ENCODE measurements at regions not wholly inside any gene's neighbourhood (a gene's known extent, or its start where the extent isn't known, plus 50 kb on each side); places are given as distances from the start of the nearest gene placed in this dataset.

DNA sequence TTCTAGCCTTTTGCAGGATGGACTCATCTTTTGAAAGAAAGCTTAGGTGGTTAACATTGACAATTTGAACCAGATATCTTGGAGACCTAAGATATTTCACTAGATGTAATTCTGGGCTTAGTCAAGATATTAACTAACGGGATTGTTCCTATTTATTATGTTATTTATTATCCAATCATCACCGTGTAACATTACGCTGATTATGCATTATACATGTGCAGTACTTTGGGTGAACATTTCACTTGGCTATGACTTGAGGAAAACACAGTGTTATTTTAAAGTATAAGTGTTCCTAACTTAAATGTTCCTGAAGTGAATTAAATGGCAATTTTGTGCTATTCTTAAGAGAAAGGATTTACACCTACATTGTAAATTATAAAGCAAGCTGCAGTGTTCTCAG lies 574.5 kb upstream of the KCNMB2 start:
- Histone ChIP-seq H3K9ac (ENCODE audit: low read depth in 1 of 3, low read length in 3 of 3) (no peak overlapping the region), H3K9me3 (ENCODE audit: control insufficient read depth in 3 of 3, low read length in 3 of 3) (no peaks in the 10 kb centered on the region), H3K27me3 (ENCODE audit: control insufficient read depth in 3 of 3, insufficient read depth in 3 of 3, low read length in 3 of 3) (no peaks in the 10 kb centered on the region), H3K4me1 (ENCODE audit: control insufficient read depth in 3 of 3, insufficient read depth in 3 of 3, low read length in 3 of 3) (no peaks in the 10 kb centered on the region), H3K36me3 (ENCODE audit: control insufficient read depth in 3 of 3, insufficient read depth in 3 of 3, low read length in 3 of 3) (no peaks in the 10 kb centered on the region), H3K4me3 (ENCODE audit: low read length in 3 of 3) (no peak overlapping the region), H3K27ac (ENCODE audit: low read depth, low read length) (no peak overlapping the region)

GRCh38 chr3:177966493-177966892 lies 569.7 kb upstream of the KCNMB2 start:
- Histone ChIP-seq H3K27ac (ENCODE audit: low read depth, low read length) (no peak overlapping the region), H3K27me3 (ENCODE audit: control insufficient read depth in 3 of 3, insufficient read depth in 3 of 3, low read length in 3 of 3) (no peaks in the 10 kb centered on the region), H3K4me3 (ENCODE audit: low read length in 3 of 3) (no peak overlapping the region), H3K36me3 (ENCODE audit: control insufficient read depth in 3 of 3, insufficient read depth in 3 of 3, low read length in 3 of 3) (no peaks in the 10 kb centered on the region), H3K9me3 (ENCODE audit: control insufficient read depth in 3 of 3, low read length in 3 of 3) (no peaks in the 10 kb centered on the region), H3K4me1 (ENCODE audit: control insufficient read depth in 3 of 3, insufficient read depth in 3 of 3, low read length in 3 of 3) (no peaks in the 10 kb centered on the region), H3K9ac (ENCODE audit: low read depth in 1 of 3, low read length in 3 of 3) (no peak overlapping the region)

DNA sequence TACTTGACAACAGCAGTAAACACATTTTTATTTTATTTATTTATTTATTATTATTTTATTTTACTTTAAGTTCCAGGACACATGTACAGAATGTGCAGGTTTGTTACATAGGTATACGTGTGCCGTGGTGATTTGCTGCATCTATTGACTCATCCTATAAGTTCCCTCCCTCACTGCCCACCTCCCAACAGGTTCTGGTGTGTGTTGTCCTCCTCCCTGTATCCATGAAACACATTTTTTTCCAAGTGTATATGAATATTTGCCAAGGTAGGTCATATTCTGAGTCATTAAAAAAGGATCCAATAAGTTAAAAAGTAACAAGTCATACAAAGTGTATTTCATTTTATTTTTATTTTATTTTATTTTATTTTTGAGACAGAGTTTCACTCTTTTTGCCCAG lies 567.3 kb upstream of the KCNMB2 start:
- no peaks in the 10 kb centered on the region for H3K4me1 ChIP-seq (ENCODE audit: control insufficient read depth in 3 of 3, insufficient read depth in 3 of 3, low read length in 3 of 3)
- H3K9me3 ChIP-seq (ENCODE audit: control insufficient read depth in 3 of 3, low read length in 3 of 3), result no peaks in the 10 kb centered on the region
- H3K9ac ChIP-seq (ENCODE audit: low read depth in 1 of 3, low read length in 3 of 3), result no peak overlapping the region
- H3K4me3 ChIP-seq (ENCODE audit: low read length in 3 of 3), result no peak overlapping the region
- no peaks in the 10 kb centered on the region for H3K27me3 ChIP-seq (ENCODE audit: control insufficient read depth in 3 of 3, insufficient read depth in 3 of 3, low read length in 3 of 3)
- no peaks in the 10 kb centered on the region for H3K36me3 ChIP-seq (ENCODE audit: control insufficient read depth in 3 of 3, insufficient read depth in 3 of 3, low read length in 3 of 3)
- H3K27ac ChIP-seq (ENCODE audit: low read depth, low read length), result no peak overlapping the region

GRCh38 chr3:177973241-177973840 lies 562.9 kb upstream of the KCNMB2 start:
- H3K4me1 ChIP-seq (ENCODE audit: control insufficient read depth in 3 of 3, insufficient read depth in 3 of 3, low read length in 3 of 3), result no peaks in the 10 kb centered on the region
- H3K27ac ChIP-seq (ENCODE audit: low read depth, low read length), result no peak overlapping the region
- no peak overlapping the region for H3K4me3 ChIP-seq (ENCODE audit: low read length in 3 of 3)
- no peak overlapping the region for H3K9ac ChIP-seq (ENCODE audit: low read depth in 1 of 3, low read length in 3 of 3)
- no peaks in the 10 kb centered on the region for H3K36me3 ChIP-seq (ENCODE audit: control insufficient read depth in 3 of 3, insufficient read depth in 3 of 3, low read length in 3 of 3)
- no peaks in the 10 kb centered on the region for H3K9me3 ChIP-seq (ENCODE audit: control insufficient read depth in 3 of 3, low read length in 3 of 3)
- H3K27me3 ChIP-seq (ENCODE audit: control insufficient read depth in 3 of 3, insufficient read depth in 3 of 3, low read length in 3 of 3), result no peaks in the 10 kb centered on the region

- Histone ChIP-seq H3K9me3 (ENCODE audit: control insufficient read depth in 3 of 3, low read length in 3 of 3) (no peaks in the 10 kb centered on the region), H3K9ac (ENCODE audit: low read depth in 1 of 3, low read length in 3 of 3) (no peak overlapping the region), H3K27ac (ENCODE audit: low read depth, low read length) (no peak overlapping the region), H3K4me3 (ENCODE audit: low read length in 3 of 3) (no peak overlapping the region), H3K4me1 (ENCODE audit: control insufficient read depth in 3 of 3, insufficient read depth in 3 of 3, low read length in 3 of 3) (no peaks in the 10 kb centered on the region), H3K36me3 (ENCODE audit: control insufficient read depth in 3 of 3, insufficient read depth in 3 of 3, low read length in 3 of 3) (no peaks in the 10 kb centered on the region), H3K27me3 (ENCODE audit: control insufficient read depth in 3 of 3, insufficient read depth in 3 of 3, low read length in 3 of 3) (no peaks in the 10 kb centered on the region)
Observed at GRCh38 chr3:177976241-177976640, 560.0 kb upstream of the KCNMB2 start.

DNA sequence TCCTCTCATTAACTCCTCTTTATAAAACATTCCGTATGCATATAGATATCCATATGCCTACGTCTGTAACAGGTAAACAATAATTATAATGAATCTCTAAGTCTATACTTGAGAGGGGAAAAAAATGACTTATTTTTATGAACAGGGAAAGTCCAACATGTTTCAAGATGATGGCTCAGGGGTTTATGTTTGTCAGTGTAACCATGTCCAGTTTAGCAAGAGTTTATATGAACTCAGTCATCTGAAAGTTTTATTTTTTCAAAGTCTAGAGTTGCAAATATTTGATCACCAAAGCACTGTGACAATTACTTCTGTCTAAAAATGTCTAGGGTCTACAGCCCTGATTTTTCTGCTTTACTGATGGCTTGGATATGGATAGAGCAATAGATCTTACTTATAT lies 559.4 kb upstream of the KCNMB2 start:
- H3K4me1 ChIP-seq (ENCODE audit: control insufficient read depth in 3 of 3, insufficient read depth in 3 of 3, low read length in 3 of 3), result no peaks in the 10 kb centered on the region
- no peak overlapping the region for H3K27ac ChIP-seq (ENCODE audit: low read depth, low read length)
- no peak overlapping the region for H3K9ac ChIP-seq (ENCODE audit: low read depth in 1 of 3, low read length in 3 of 3)
- no peaks in the 10 kb centered on the region for H3K9me3 ChIP-seq (ENCODE audit: control insufficient read depth in 3 of 3, low read length in 3 of 3)
- no peaks in the 10 kb centered on the region for H3K27me3 ChIP-seq (ENCODE audit: control insufficient read depth in 3 of 3, insufficient read depth in 3 of 3, low read length in 3 of 3)
- H3K4me3 ChIP-seq (ENCODE audit: low read length in 3 of 3), result no peak overlapping the region
- no peaks in the 10 kb centered on the region for H3K36me3 ChIP-seq (ENCODE audit: control insufficient read depth in 3 of 3, insufficient read depth in 3 of 3, low read length in 3 of 3)

DNA sequence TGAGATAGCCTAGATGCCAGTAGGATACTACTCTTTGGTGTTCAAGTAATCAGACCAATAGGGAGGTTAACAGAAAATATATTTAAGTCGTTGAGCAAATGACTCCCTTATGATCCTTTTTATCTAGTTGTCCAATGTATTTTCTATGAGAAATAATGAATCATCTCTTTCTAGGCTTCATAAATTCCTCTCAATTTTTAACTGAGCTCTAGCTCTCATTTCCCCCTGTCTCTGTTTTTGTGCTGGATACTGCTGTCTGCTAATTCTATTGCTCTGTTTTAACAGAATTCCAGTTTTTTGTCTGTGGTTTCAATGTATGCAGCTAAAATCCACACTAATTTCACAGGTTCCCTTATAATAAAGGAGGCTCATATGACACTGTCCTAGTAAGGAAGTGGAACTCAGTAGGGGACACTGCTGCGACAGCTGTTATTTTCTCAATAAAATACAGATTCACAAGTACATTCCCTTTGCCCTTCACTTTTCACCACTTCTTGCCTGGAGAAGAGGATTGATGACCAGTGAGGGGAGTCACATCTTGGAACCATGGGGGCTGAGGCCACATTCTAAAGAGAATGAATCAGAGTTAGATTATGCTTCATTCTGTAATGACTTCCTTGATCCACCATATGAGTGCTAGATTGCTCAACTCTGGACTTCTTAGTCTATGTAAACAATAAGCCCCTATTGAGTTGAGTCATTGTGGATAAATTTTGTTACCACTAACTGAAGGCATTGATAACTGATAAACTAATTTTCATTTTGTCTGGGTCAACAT lies 558.7 kb upstream of the KCNMB2 start:
- Histone ChIP-seq H3K36me3 (ENCODE audit: control insufficient read depth in 3 of 3, insufficient read depth in 3 of 3, low read length in 3 of 3) (no peaks in the 10 kb centered on the region), H3K27ac (ENCODE audit: low read depth, low read length) (no peak overlapping the region), H3K9me3 (ENCODE audit: control insufficient read depth in 3 of 3, low read length in 3 of 3) (no peaks in the 10 kb centered on the region), H3K4me1 (ENCODE audit: control insufficient read depth in 3 of 3, insufficient read depth in 3 of 3, low read length in 3 of 3) (no peaks in the 10 kb centered on the region), H3K9ac (ENCODE audit: low read depth in 1 of 3, low read length in 3 of 3) (no peak overlapping the region), H3K4me3 (ENCODE audit: low read length in 3 of 3) (no peak overlapping the region), H3K27me3 (ENCODE audit: control insufficient read depth in 3 of 3, insufficient read depth in 3 of 3, low read length in 3 of 3) (no peaks in the 10 kb centered on the region)

DNA sequence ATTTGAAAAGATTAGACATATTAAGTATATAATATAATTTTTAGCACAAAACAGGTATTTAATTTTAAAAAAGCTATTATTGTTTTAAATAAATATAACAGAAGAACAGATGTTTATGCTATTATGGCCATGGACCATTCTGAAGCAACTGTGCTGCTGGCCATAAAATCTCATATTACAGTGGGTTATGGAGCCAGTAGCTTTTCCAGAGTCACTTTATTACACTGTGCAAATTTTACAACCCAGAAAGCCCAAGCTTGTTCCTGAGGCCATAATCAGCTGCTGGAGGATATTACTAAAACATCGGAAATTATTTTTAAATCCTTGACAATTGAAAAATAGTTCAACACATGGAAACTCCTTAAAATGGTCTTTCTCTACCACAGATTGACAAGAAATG lies 557.3 kb upstream of the KCNMB2 start:
- no peaks in the 10 kb centered on the region for H3K4me1 ChIP-seq (ENCODE audit: control insufficient read depth in 3 of 3, insufficient read depth in 3 of 3, low read length in 3 of 3)
- no peak overlapping the region for H3K9ac ChIP-seq (ENCODE audit: low read depth in 1 of 3, low read length in 3 of 3)
- H3K36me3 ChIP-seq (ENCODE audit: control insufficient read depth in 3 of 3, insufficient read depth in 3 of 3, low read length in 3 of 3), result no peaks in the 10 kb centered on the region
- H3K27ac ChIP-seq (ENCODE audit: low read depth, low read length), result no peak overlapping the region
- no peak overlapping the region for H3K4me3 ChIP-seq (ENCODE audit: low read length in 3 of 3)
- no peaks in the 10 kb centered on the region for H3K27me3 ChIP-seq (ENCODE audit: control insufficient read depth in 3 of 3, insufficient read depth in 3 of 3, low read length in 3 of 3)
- no peaks in the 10 kb centered on the region for H3K9me3 ChIP-seq (ENCODE audit: control insufficient read depth in 3 of 3, low read length in 3 of 3)

GRCh38 chr3:177979703-177980102 lies 556.5 kb upstream of the KCNMB2 start:
- H3K9ac ChIP-seq (ENCODE audit: low read depth in 1 of 3, low read length in 3 of 3), result no peak overlapping the region
- H3K9me3 ChIP-seq (ENCODE audit: control insufficient read depth in 3 of 3, low read length in 3 of 3), result no peaks in the 10 kb centered on the region
- no peak overlapping the region for H3K27ac ChIP-seq (ENCODE audit: low read depth, low read length)
- H3K27me3 ChIP-seq (ENCODE audit: control insufficient read depth in 3 of 3, insufficient read depth in 3 of 3, low read length in 3 of 3), result no peaks in the 10 kb centered on the region
- H3K36me3 ChIP-seq (ENCODE audit: control insufficient read depth in 3 of 3, insufficient read depth in 3 of 3, low read length in 3 of 3), result no peaks in the 10 kb centered on the region
- H3K4me3 ChIP-seq (ENCODE audit: low read length in 3 of 3), result no peak overlapping the region
- H3K4me1 ChIP-seq (ENCODE audit: control insufficient read depth in 3 of 3, insufficient read depth in 3 of 3, low read length in 3 of 3), result no peaks in the 10 kb centered on the region

- Histone ChIP-seq H3K27ac (ENCODE audit: low read depth, low read length) (no peak overlapping the region), H3K27me3 (ENCODE audit: control insufficient read depth in 3 of 3, insufficient read depth in 3 of 3, low read length in 3 of 3) (no peaks in the 10 kb centered on the region), H3K4me3 (ENCODE audit: low read length in 3 of 3) (no peak overlapping the region), H3K9ac (ENCODE audit: low read depth in 1 of 3, low read length in 3 of 3) (no peak overlapping the region), H3K9me3 (ENCODE audit: control insufficient read depth in 3 of 3, low read length in 3 of 3) (no peaks in the 10 kb centered on the region), H3K4me1 (ENCODE audit: control insufficient read depth in 3 of 3, insufficient read depth in 3 of 3, low read length in 3 of 3) (no peaks in the 10 kb centered on the region), H3K36me3 (ENCODE audit: control insufficient read depth in 3 of 3, insufficient read depth in 3 of 3, low read length in 3 of 3) (no peaks in the 10 kb centered on the region)
Observed at GRCh38 chr3:177981576-177981975, 554.7 kb upstream of the KCNMB2 start.

Data from skeletal muscle tissue (tissue), 3 donors.